Fibroblast of mammary gland (primary cell): ENCODE measurements at regions not wholly inside any gene's neighbourhood (a gene's known extent, or its start where the extent isn't known, plus 50 kb on each side); places are given as distances from the start of the nearest gene placed in this dataset.

Experiments used
- DNase-seq: peaks from one replicate; pipeline ENCODE4 v3.0.0-alpha.2; 2010; ENCODE audit warnings: low read depth
- H3K4me3 ChIP-seq: 2 replicates; pipeline ENCODE4 v1.5.1; 2011; ENCODE audit warnings: low read depth, mild to moderate bottlenecking, low read length, moderate library complexity; ENCODE audit not compliant: control insufficient read depth
- CTCF ChIP-seq: conservative IDR thresholded peaks from 2 replicates; pipeline ENCODE4 v1.5.1; 2011; ENCODE audit warnings: low read depth, low read length, inconsistent platforms; ENCODE audit not compliant: control insufficient read depth, insufficient read depth

- DNase-seq, result no peak
- TF ChIP-seq CTCF, result no peak
- H3K4me3 ChIP-seq, result no peak overlapping the region
Measured at GRCh38 chr2:12453731-12454130, 263.0 kb upstream of the TRIB2 start.

- no peak overlapping the region for H3K4me3 ChIP-seq
- peak; percentile 62 for DNase-seq
- no peak for TF ChIP-seq CTCF
Measured at GRCh38 chr2:12455661-12456060, 261.1 kb upstream of the TRIB2 start.

GRCh38 chr2:12456293-12457106 lies 260.2 kb upstream of the TRIB2 start:
- no peak for TF ChIP-seq CTCF
- H3K4me3 ChIP-seq, result no peak overlapping the region
- peak; percentile 100 for DNase-seq

- H3K4me3 ChIP-seq, result no peak overlapping the region
- DNase-seq, result peak; percentile 14
- TF ChIP-seq CTCF, result no peak
Measured at GRCh38 chr2:12457831-12458230, 258.9 kb upstream of the TRIB2 start.

- no peak overlapping the region for H3K4me3 ChIP-seq
- DNase-seq, result no peak
- no peak for TF ChIP-seq CTCF
Measured at GRCh38 chr2:12463189-12463588, 253.5 kb upstream of the TRIB2 start.

- no peak for DNase-seq
- no peak overlapping the region for H3K4me3 ChIP-seq
- TF ChIP-seq CTCF, result no peak
Measured at GRCh38 chr2:12465631-12466135, 251.1 kb upstream of the TRIB2 start.
